NCI-H146 (cell line): ENCODE measurements at regions not wholly inside any gene's neighbourhood (a gene's known extent, or its start where the extent isn't known, plus 50 kb on each side); places are given as distances from the start of the nearest gene placed in this dataset.

Source experiments
- DNase-seq: peaks from one replicate; lab custom pipeline; 2025; lab: John Stamatoyannopoulos, UW

DNA sequence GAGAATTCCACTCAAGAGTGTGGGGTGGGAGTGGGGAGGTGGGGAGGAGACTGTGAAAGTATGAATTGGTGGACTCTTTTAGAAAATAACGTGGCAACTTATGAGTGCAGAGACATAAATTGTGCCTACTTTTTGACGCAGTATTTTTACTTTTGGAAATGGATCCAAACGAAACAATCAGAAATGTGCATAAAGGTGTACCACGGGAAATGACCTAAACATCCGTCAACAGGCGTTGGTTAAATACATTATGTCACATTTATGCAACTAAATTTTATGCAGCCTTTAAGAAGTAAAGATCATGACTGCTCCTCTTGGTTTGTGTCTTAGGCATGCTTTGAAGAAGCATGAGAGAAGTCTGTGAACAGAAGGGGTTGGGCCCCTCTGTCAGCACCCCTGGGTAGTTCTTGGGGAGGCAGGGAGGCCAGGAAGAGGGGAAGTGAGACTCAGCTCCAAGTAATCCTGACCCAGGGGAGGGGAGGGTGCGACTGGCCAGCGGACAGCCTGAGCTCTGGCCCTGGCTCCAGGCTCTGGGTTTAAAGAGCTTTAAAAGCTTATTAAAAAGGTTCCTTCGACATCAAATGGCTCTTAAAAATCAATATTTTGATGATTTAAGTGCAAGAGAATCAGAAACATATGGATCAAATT is 126.4 kb upstream of the HAAO start:
- no peak for DNase-seq

DNA sequence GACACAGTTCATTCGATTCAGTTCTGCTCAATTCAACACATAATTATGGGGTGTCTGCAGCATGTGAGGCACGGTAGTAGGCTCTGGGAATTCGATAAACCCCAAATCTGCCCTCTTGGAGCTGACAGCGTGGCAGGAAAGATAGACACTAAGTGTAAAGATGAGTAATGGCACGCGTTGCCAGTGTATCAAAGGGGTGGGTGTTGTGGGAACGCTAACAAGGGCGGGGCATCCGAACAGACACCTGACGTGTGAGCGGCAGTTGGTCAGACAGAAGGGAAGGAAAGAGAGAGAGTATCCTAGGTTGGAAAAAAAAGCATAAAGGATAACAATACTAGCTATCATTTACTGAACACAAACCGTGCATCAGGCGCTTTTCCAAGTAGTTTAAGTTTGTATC is 125.7 kb upstream of the HAAO start:
- no peak for DNase-seq

DNA sequence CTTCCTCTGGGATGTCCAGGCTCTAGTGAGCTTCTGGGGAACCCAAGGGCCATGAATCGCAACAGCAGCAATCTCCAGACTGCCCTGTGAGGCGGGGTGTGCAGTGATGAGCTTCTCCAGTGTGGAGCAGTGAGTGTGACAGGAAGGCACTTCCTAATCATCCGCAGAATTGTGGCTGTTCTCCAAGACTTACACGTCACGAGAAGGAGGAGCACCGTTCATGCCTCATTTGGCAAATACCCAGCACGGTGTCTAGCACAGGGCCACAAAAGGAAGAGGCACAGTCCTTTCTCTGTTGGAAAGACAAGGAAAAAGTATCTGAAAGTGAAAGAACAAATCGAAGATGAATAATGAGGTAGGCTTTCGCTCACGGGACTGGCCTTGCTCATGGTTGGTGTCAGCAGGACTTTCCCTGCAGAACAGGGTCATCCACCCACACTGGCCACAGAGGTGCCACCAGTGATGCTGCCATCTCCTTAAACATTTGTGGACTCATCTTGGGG is 125.1 kb upstream of the HAAO start:
- DNase-seq = no peak

DNA sequence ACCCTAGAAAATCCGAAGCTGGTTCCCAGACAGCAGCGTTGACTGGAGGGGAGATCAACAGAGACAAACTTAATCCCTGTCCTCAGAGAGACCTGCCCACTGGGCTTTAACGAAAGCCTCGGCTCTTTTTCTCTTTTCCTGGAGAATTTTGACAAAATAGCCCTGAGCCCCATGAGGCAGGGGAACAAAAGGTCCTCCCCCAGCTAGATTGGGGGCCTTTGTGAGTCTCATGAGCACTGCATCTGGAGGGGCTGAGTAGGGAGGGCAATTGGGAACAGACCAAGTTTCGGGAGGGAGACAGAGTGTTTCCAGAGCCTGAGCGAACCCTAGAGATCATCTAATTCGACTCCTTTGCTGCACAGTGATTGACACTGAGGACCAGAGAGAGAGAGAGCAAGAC is 123.9 kb upstream of the HAAO start:
- no peak for DNase-seq

DNA sequence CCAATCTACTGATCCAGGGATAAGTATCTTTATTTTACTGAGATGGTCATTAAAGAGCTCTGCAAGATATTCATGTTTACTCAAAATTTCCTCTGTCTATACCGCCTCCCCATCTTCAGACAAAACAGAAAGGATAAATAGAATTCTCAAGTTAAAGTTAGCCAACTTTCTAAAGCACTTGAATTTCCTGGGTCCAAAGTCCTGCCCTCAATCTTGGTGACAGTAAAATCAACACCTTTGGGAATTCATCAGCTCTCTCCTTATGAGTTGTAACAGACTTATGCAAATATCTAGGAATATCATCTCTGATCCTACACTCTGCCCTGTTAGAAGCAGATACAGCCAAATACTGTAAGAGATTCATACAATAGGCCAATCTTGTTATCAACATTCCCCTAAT is 122.5 kb upstream of the HAAO start:
- DNase-seq = no peak

DNA sequence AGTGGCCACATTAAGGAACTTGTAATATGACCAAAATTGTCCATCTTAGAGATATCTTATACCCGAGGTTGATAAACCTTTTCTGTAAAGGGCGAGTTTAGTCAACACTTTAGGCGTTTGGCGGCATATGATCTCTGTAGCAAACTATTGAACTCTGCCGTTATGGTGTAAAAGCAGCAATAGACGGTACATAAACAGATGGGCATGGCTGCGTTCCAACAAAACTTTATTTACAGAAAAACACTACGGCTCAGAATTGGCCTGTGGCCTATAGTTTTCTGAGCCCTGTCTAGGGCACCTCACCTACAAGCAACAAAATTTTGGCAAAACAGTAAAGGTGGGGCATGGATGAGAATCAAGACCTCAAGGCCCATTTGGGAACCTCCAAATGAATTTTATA is 121.9 kb upstream of the HAAO start:
- DNase-seq = no peak

DNA sequence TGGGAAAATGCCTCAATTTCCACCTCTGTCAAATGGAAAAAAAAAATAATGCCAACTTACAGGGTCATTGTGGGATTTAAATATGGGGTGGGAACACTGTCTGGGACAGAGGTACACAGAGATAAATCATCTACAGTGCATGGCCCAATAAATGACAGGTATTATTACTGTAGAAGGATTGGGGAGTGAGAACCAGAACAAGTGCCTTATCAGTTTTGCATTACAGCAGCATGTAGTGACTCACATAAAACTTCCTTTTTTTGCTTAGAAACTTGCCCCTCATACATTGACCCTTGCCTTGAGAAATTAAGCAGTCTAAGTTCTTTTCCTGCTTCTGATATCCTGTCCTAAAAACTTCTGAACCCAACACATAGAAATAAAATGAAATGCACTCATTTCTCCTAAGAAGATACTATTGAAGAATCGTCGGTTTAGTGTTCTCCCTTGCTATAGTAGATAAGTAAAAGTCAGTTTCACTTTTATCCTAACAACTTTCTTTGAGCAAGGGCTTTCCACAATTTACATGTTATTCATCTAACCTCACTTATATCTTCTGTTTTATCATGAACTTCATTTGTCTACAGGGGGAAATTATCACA is 121.0 kb upstream of the HAAO start:
- no peak for DNase-seq

DNA sequence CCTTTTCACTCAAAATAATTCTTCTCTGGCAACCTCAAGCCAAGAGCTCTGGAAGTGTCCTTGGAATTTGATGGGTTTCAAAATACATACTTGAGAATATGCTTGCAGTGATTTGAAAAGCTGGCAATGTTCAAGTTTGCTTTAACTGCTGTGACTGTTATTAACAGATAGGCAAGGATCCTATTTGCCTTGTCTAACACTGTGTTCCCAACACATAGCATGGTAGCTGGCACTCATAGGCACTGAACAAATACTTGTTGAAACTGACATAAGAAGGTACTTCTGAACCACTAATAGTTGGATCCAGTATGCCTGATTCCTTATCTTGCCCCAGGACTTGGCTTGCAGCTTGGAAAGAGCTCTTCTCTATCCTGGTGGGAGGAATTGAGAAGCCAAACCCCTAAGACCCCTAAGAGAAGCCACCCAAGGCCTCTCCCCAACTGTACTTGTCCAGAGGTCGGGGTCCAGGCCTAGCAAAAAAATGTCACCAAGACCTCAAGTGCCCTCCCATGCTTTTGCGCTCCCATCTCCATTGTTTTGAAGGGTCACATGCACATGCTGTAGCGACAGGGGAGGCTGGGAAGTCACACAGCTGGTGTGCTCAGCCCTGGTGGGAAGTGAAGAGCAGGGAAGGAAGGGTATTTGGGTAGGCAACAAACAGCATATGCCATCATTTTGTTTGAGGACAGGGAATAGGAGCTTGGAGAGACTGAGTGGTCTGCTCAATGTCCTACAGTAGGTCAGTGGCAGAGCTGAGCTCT is 118.4 kb upstream of the HAAO start:
- no peak for DNase-seq

DNA sequence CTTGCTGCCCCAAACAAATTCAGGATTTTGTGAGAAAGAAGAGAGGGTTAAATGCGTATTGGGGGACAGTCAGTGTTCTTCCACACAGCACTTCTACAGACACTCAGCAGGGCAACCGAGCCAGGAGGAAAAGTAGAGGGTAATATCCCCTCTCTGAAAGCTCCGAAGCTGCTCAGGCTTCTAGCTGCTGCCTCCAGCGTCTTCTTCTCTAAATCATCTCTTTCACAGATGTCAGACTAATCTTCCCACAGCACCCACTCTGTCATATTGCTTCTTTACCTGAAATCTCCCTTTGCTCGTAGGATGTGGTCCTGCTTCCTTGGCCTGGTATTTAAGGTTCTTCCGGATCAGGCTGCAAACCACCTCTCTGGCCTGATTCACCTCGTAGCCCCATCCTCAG is 117.6 kb upstream of the HAAO start:
- no peak for DNase-seq

DNA sequence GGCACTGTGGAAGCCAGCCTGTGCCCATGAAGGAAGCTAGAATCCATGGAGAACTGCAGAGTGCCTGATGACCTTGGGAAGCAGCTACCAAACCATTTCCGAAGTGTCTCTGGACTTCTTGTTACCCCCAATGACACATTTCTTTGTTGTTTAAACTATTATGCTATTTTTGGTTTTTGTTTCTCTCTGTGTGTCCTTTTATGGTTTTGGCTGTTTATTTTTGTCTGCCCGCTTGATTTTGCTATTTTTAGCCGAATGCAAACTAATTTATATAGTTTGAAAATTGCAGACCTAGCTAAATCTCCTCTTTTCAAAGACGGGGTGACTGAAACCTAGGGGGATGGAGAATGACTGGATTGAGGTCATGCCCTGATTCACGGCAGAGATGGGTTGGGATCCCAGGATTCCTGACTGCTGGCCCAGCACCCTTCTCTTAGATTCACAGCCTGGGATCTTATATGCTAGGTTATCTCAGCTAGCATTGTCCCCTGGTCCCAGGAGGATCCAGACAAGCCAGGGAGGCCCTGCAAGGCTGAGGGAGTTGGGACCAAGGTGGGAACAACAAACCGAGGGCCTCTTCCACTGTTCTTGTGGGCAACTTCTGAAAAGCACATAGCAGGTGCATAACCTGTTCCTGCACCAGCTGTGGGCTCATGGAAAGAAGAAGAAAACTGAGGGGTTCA is 116.3 kb upstream of the HAAO start:
- DNase-seq = no peak

DNA sequence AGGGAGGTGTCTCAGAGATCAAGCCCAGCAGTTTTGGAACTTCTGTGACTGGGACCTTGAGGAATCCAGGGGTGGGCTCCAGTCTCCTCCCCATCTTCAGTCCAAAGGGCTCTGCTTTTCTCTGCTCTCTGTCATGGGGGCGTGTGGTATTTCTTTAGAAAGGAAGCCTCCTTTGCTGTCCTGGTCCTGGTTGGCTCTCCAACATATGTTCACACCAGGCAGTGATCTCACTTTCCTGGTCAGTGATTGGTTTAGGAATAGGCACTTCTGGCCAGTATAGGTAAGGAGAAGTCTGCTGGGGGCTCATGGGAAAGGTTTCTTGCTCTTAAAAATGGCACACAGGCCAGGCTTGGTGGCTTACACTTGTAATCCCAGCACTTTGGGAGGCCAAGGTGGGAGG is 115.5 kb upstream of the HAAO start:
- DNase-seq = no peak

DNA sequence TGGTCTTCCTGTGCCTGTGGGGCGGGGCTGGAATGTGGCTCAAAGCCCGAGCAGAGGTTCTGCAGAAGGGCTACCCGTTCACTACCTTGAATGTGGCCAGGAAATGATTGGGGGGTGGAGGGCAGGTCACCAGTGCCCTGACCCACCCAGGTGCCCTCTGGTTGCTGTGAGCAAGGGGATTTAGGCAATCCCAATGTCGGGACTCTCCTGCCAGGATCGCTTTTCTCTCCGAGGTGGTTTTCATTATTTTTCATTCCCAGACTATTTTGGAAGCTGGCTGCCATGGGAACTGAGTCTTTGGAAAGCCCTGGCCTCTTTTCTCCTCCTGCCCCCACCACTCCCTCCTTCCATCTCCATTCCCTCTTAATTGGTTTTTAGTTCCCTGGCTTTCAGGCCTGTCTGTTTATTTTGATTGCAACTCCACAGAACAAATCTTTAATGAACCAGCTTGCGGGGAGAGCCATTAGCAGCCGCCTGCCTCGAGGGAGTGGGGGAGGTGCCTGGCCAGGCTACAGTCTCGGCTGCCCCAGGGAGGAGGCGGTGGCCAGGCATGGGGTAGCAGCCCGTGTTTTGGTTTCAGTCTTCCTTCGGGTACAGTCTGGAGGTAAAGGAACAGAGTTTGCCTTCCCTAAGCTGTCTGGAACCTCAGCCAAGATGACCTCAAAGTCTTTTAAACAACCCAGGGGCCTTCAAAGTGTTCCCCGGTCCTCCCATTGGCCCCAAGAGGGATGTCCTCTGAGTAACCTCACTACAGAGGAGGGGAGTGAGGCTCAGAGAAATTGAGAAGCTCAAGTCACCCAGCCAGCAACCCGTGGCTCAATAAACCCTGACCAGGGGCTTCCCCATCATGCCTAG is 114.4 kb upstream of the HAAO start:
- peak; percentile 48 for DNase-seq

DNA sequence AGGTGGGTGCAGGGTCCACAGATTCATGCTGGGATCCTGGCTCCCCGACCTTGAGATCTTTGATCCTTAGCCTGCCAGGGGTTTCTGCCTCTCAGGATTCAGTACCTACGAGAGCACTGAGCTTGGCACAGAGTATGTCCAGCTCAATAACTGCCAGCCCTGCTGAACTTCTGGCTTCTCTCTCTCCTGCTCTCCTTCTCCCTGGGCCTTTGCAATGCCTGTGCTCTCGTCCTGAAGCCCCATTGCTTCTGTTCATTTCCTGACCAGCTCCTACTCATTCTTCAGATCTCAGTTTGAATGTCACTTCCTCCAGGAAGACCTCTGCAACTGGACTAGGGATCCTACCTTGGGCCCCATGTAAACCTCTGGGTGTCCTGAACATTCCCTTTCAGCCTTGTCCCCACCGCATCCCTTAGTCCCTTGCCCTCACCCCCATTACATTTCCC is 113.8 kb upstream of the HAAO start:
- no peak for DNase-seq

DNA sequence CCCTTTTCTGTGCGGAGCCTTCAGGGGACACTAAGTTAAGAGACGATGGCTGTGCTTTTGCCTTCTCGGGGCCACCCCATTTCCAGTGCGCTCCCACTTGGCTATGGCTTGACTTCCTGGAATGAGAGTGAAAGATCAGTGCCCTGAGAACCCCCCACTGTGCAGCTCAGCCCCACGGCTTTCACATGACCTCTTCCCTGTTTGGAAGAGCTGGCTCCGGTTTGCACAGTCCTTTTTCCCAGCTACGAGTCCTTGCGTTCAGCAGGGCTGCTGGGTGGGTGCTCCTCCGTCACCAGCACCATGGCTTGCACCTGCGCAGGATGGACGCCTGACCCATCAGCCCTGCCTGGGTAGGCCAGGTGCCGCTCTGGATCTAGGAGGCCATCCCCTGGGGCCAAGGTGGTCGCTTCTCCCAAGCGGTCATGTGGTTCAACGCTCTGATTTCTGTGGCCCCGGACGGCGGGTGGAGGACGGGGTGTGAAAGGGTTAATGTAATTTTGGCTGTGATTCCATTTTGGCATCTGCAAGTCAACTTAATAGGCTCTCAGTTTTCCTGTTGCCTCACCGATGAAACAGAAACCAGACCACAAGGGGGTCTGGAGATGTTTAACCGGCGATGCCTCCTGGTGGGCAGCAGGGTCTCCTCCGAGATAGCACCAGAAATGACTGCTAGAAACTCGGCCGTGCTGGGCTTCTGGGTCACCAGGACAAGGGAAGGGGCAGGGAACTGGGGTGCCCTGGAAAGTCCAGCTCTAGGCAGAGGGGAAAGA is 113.1 kb upstream of the HAAO start:
- DNase-seq = no peak

DNA sequence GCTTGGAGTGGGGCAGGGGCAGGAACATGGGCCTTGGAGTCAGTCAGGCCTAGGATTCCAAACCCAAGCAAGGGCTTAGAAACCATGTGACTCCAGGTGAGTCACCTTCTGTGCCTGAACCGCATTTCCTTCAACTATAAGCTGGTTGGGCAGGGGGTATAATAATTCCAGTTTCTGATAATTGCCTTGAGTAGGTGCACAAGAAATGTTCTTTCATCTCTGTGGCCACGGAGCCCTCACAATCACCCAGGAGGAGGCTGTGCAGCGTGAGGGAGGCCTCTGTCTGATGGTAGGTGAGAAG is 112.1 kb upstream of the HAAO start:
- DNase-seq = no peak

DNA sequence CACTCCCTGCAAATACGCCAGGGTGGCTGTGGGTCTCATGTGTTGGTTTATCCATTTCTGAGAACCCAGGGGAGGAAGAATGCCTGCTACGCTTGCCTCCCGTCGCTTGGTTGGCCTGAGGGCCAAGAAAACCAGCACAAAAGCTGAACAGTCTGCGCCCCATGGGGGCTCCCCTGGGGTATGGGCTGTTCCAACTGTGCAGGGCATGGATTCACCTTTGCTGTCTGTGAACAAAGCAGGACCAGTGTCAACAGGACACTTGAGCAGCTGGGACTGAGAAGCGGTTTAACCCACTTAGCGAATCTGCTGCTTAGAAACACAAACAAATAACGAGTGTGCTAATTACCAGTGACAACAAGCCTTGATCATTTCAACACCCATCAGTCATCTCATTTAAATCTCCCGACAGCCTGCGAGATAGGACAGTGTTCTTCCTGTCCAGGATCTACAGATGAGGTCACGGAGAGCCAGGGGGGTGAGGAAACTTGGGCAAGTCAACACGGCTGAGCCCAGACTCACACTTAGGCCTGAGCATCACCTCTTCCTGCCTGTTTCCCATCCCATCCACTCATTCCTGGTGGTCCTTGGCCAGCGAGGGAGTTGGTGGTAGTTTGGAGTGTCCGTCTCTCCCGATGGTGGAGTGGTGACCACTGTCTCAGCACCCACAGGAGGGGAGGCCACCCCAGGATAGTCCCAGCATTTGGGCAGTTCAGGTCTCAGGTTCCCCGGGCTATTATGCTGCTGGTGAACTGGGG is 111.6 kb upstream of the HAAO start:
- peak; percentile 96 for DNase-seq

DNA sequence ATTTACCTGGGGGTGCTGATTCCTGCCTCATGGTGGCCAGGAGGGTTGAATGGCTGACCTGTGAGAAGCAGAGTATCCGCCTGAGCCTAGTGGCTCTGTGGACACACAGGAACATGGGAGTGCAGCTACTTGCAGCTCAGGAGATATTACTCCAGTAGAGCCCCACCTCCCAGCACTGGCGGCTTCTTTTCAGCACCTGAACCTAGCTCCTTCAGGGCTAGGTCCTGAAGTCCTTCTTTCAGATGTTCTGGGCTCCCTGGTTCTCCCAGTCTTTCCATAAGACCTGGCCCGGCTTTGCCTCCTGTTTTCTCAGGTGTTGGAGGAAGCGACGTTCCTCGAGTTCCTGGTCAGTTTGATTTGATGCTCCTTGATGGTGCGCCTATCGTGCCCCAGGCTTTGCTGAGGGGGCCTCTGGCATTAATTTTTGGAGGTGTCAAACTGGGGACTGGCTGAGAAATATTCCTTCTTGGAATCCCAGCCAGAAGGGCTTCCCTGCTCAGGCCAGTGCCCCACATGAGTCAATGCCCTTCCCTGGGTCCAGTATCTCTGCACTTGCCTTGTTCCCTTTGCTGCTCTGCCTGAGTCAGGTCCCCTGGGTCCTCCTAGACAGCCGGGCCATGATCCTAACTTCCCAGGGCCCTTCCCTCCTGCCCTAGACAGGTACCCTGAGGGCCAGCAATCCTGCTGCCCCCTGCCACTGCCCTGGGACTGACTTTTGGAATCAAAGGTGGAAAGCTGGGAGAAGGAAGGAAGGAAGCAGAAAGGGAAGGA is 110.7 kb upstream of the HAAO start:
- no peak for DNase-seq

DNA sequence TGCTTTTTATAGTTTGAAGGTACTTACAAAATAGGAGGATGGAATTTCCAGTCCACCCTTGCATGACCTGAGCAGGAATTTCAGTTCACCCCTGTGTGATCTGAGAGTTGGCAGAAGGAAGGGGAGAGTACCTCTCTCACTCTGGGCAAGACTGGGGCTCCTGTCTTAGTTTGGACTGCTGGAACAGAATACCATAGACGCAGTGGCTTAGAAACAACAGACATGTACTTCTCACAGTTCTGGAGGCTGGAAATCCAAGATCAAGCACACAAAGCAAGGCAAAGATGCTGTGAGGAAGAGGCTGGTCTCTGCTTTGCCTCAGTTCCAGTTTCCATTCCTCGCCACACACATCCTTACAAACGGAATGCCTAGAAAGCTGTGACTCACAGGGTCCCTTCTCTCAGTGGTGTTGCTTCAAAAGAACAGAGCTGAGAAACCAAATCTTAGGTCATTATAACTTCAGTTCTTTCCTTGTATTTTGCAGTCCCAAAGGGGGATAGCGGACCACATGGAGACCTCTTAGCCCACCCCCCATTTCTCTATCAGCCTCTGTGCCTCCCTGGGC is 108.8 kb upstream of the HAAO start:
- DNase-seq = no peak

DNA sequence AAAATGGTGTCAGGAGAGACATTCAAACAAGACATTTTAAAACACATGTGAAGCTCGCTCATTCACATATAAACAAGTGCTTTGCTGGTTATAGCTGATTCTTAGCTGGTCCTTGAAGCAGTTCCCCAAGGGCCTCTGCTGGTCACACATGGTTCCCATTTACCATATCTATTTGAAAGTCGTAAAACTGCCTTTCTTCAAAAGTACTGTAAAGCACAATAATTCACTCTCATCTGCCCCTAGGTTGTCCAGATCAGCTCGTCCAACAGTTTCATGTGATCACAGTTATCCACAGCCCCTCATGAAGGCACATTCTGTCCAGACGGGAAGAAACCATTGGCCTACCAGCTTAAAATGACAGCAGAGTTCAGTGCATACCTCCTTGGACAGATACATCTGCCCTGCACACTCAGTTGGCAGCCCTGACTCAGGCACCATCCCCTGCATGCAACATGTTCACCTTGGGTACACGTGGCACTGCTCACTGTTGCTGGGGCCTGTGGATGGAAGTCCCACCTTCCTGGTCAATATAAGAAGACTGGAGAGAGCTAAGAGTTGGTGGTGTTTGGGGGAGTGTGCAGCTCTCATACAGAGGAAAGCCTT is 108.0 kb upstream of the HAAO start:
- no peak for DNase-seq
